HG02973 (cell line): ENCODE measurements at regions not wholly inside any gene's neighbourhood (a gene's known extent, or its start where the extent isn't known, plus 50 kb on each side); places are given as distances from the start of the nearest gene placed in this dataset.

Experiments used
- ATAC-seq: cut with Tn5 transposase; IDR thresholded peaks from one replicate; pipeline ENCODE4 v1.9.1; 2021; ENCODE audit warnings: moderate library complexity; ENCODE audit not compliant: unreplicated experiment

GRCh38 chr22:48972979-48973693, 854.5 kb downstream of the BRD1 start:
- no peak for ATAC-seq

DNA sequence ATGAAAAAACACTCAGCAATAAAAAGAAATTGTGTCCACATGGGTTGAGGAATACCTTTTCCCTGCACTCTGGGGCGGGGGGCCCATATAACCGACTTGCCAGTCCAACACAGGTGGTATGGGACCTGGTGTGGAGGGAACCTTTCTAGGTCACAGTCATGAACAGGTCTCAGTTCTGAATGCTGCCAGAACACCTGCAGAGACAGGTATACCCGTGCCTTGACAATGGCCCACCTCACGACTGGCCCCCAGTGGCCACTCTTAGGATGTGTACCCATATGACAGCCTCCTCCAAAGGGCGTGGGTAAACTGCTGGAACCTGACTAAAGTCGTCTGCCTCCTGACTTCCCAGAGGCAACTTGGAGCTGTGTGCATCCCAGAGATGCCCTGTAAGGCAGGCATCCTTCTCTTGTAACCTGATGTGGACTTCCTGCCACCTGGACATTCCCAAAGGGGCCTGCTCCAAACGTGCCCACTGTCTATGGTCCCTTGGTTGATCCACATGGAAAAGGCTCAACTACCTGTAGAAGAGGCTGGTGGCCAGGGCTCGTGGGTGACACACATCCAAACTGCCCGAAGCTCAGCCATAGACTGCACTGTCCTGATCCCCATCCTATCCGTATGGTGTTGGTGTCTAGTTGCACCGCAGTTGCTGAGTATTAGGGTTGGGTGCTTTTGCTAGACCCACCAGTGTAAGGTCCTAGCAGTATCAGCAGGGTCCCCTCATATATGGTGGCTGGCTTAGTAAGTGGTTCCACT, 859.3 kb downstream of the BRD1 start:
- ATAC-seq: no peak

DNA sequence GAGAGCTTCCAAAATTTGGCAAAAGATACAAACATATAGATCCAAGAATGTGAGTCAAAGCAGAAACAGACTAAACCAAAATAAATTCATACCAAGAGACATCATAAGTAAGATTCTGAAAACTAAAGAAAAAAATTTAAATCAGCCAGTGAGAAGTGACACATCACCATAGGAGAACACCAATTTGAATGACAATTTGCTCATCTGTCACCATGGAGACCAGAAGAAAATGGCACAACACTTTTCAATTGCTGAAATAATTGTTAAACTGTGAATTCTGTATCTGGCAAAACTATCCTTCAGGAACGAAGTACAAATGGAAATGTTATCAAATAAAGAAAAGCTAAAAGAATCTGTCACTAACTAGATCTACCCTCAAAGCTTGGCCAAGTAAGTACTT, 864.3 kb downstream of the BRD1 start:
- ATAC-seq: no peak

DNA sequence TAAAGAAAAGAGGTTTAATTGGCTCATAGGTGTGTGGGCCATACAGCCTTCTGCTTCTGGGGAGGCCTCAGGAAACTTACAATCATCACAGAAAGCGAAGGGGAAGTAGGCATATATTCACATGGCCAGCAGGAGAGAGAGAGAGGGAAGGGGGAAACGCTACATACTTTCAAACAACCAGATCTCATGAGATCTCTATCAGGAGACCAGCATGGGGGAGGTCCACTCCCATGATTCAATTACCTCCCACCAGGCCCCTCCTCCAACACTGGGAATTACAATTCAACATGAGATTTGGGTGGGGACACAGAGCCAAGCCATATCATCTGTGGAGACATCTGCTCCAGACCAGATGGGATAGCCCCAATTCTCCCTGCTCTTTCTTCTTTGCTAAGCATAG, 866.0 kb downstream of the BRD1 start:
- no peak for ATAC-seq

- no peak for ATAC-seq
These were observed 866.6 kb downstream of the BRD1 start for GRCh38 chr22:48960980-48961660.

DNA sequence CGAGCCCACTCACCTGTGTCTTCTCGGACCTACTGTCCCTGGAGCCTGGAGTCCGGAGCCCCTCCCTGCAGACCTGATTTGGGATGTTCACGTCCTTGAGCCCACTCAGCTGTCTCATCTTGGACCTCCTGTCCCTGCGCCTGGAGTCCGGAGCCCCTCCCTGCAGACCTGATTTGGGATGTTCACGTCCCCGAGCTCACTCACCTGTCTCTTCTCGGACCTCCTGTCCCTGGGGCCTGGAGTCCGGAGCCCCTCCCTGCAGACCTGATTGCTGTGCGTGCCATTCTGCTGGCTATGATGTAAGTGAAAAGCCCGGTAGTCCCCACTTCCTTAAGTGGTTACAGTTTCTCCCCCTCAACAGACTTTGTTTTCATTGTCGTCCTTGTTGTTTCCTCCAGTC, 867.1 kb downstream of the BRD1 start:
- ATAC-seq: no peak

GRCh38 chr22:48959496-48959895, 868.2 kb downstream of the BRD1 start:
- no peak for ATAC-seq

DNA sequence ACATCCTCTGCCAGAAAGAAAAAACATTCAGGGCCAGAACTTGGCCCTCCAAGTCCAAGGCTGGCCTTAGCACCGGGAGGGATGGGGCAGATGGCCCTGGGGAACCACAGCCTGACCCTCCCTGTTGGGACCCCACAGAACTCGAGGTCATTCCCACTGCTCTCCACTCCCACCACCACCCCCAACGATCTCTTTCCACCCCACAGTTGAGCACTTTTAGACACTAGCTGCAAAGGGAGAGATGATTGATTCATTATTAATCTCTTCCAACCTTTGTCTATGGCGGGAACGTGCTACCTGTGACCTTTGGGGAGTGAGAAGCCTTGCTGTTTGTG, 869.7 kb downstream of the BRD1 start:
- ATAC-seq: no peak

- no peak for ATAC-seq
These were observed 870.2 kb downstream of the BRD1 start for GRCh38 chr22:48957311-48957986.

GRCh38 chr22:48955351-48956311, 872.0 kb downstream of the BRD1 start:
- no peak for ATAC-seq

DNA sequence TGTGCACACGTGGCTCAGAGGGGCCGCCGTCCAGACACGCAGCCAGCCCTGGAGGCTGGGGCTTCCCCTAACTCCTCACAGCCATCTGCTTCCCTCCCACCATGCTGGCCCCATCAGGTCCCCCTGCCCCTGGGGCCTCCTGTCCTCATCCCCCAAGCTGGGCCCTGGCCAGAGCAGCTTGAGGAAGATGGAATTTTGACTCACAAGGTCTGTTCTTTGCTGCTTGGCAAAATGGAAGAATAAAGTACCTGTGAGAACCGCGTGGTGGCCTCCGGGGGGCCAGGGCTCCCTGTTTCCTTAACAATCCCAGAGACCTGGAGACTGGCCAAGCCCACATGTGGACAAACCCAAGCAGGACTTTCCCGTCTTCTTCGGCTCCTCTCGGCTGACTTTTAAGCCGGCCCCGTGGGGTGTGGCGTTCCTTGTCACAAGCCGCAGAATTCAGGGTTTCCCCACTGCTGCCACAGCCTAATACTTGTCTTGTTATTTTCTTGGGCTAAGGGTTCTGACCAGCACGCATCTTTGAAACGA, 872.8 kb downstream of the BRD1 start:
- no peak for ATAC-seq

DNA sequence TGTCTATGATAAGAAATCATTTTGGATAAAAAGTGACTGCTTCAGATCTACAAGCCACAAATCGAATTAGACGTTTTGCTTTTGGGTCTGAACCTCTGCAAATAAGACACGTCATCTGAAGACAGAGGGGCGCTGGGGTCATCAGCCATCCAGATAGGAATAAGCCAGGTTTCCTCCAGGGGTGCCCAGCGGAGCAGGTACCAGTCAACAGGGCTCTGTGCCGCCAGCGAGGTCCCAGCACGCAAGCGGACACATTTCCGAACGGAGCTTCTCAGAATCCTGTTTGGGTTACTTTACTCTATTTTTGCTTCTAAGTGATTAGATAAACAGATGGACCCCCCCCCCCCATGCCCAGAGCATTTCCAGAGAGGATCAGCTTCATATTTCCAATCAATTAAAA, 873.8 kb downstream of the BRD1 start:
- no peak for ATAC-seq

- ATAC-seq: no peak
These were observed 874.5 kb downstream of the BRD1 start for GRCh38 chr22:48953103-48953720.

DNA sequence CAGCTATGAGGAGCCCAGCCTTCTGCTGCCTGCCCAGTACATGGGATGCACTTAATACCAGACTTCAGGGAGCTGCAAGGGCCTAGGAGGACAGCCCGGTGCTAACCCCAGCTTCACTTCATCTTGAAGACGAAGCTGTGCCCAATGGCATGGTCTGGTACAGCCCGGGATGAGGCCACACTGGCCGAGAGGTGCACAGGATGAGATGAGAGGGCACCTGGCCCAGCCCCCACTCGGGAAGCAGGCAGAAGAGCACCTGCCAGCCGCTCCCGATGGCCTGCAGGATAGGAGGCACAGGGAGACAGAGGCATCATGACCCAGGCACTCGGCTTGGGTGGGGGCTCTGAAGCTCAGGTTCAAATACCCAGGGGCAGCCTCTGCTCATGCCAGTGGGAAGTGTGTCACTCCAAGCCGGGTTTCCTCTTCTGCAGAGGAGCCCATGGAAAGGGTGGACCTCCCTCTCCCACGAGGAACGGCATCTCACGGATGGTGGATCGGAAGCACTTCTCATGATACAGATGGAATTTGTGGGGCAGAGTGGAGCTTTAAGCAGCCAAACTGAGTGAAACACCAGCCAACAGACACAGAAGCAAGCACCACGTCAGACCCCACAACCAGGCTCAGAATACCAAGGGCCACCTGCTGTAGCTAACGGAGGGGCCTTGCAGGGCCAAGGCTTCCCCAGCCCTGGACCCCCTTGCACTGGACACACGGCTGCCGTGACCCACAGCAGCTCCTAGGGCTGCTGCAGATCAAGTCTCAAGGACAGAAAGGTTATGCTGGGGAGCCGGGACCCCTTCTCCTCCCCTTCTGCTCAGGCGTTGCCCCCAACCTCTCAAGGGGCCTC, 875.2 kb downstream of the BRD1 start:
- no peak for ATAC-seq

GRCh38 chr22:48951836-48952235, 875.8 kb downstream of the BRD1 start:
- no peak for ATAC-seq

DNA sequence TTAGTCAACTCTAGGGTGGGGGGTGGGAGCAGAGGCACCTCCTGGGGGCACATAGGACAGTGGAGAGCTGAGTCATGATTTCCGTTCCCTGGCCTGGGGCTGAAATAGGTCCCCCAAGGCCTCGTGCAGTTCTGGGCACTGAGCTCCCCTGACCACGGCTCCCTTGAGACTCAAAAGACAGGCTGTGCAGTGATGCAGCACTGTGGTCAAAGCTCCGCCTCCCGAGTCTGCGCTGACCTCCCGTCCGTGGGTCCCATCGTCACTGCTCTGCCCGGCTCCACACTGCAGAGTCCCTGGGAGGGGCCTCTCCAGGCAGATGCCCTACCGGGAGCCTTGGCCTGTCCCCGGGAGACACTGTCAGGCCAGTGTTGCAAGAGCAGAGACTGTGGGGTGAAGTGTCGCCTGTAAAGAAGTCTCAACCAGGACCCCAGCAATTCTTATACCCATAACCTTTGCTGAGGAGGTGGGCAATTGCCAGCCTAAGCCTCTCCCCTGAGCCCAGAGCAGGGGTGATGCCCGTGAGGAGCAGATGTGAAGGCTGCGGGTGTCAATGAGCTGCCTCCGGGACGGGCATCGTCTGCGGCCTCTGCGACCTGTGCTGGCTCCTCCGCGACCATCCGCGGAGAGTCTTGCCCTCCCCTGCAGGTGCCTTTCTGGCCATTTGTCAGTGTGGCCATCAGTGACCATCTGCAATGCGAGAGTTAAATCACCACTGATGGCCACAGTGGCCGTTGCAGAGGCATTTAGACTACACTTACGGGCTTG, 877.3 kb downstream of the BRD1 start:
- no peak for ATAC-seq

GRCh38 chr22:48949375-48950149, 878.1 kb downstream of the BRD1 start:
- no peak for ATAC-seq
